ENCODE measurements at regions not wholly inside any gene's neighbourhood (a gene's known extent, or its start where the extent isn't known, plus 50 kb on each side); places are given as distances from the start of the nearest gene placed in this dataset.

GRCh38 chr14:101189962-101190560 lies 286.5 kb upstream of the RTL1 start:
- intact Hi-C loops (cut with micrococcal nuclease) = no loop called here

- intact Hi-C loops (cut with micrococcal nuclease) = no loop called here
Measured at GRCh38 chr14:101191101-101191720, 287.7 kb upstream of the RTL1 start.

GRCh38 chr14:101191721-101192660 lies 288.5 kb upstream of the RTL1 start:
- intact Hi-C loops (cut with micrococcal nuclease) = no loop called here

GRCh38 chr14:101192661-101193000 lies 289.1 kb upstream of the RTL1 start:
- intact Hi-C loops (cut with micrococcal nuclease) = no loop called here

GRCh38 chr14:101193106-101193844 lies 289.8 kb upstream of the RTL1 start:
- intact Hi-C loops (cut with micrococcal nuclease) = no loop called here

GRCh38 chr14:101193845-101194372 lies 290.4 kb upstream of the RTL1 start:
- intact Hi-C loops (cut with micrococcal nuclease) = no loop called here

GRCh38 chr14:101194373-101195308 lies 291.1 kb upstream of the RTL1 start:
- intact Hi-C loops (cut with micrococcal nuclease) = no loop called here

- intact Hi-C loops (cut with micrococcal nuclease) = no loop called here
Measured at GRCh38 chr14:101195309-101195901, 291.9 kb upstream of the RTL1 start.

- intact Hi-C loops (cut with micrococcal nuclease) = no loop called here
Measured at GRCh38 chr14:101196051-101196712, 292.7 kb upstream of the RTL1 start.

- intact Hi-C loops (cut with micrococcal nuclease) = no loop called here
Measured at GRCh38 chr14:101196795-101197590, 293.5 kb upstream of the RTL1 start.

GRCh38 chr14:101197595-101198397 lies 294.3 kb upstream of the RTL1 start:
- intact Hi-C loops (cut with micrococcal nuclease) = no loop called here

GRCh38 chr14:101198398-101199027 lies 295.0 kb upstream of the RTL1 start:
- intact Hi-C loops (cut with micrococcal nuclease) = no loop called here

- intact Hi-C loops (cut with micrococcal nuclease) = no loop called here
Measured at GRCh38 chr14:101199028-101199770, 295.7 kb upstream of the RTL1 start.

GRCh38 chr14:101200008-101200649 lies 296.6 kb upstream of the RTL1 start:
- intact Hi-C loops (cut with micrococcal nuclease) = no loop called here

GRCh38 chr14:101200650-101201516 lies 297.4 kb upstream of the RTL1 start:
- intact Hi-C loops (cut with micrococcal nuclease) = no loop called here

All from T-helper 1 cell treated with Interleukin-12 subunit alpha and Interleukin-12 subunit beta and Interleukin-4 antibody, amounts not matched to agents 30 ng/mL and 1 ng/mL, for 36 hours (primary cell).